HG03432 (cell line): ENCODE measurements at regions not wholly inside any gene's neighbourhood (a gene's known extent, or its start where the extent isn't known, plus 50 kb on each side); places are given as distances from the start of the nearest gene placed in this dataset.
"Not testable (repeated sequence)": the region's sequence is repeated elsewhere in the genome, so short reads cannot be mapped to it uniquely, and the experiment has no call there.

ENCODE experiments used
- ATAC-seq: cut with Tn5 transposase; IDR thresholded peaks from one replicate; pipeline ENCODE4 v1.9.1; 2021; ENCODE audit warnings: mild to moderate bottlenecking, moderate library complexity; ENCODE audit not compliant: unreplicated experiment

- ATAC-seq = no peak
Observed at GRCh38 chr21:34219334-34220060, 144.3 kb upstream of the KCNE2 start.

GRCh38 chr21:34220556-34221195, 143.1 kb upstream of the KCNE2 start:
- ATAC-seq = no peak

- ATAC-seq = no peak
Observed at GRCh38 chr21:34221331-34222030, 142.3 kb upstream of the KCNE2 start.

GRCh38 chr21:34222031-34222335, 141.8 kb upstream of the KCNE2 start:
- ATAC-seq = no peak

GRCh38 chr21:34223376-34223775, 140.4 kb upstream of the KCNE2 start:
- no peak for ATAC-seq

GRCh38 chr21:34227386-34227852, 136.4 kb upstream of the KCNE2 start:
- no peak for ATAC-seq

GRCh38 chr21:34228792-34229191, 135.0 kb upstream of the KCNE2 start:
- no peak for ATAC-seq

GRCh38 chr21:34229353-34229752, 134.5 kb upstream of the KCNE2 start:
- ATAC-seq = no peak

GRCh38 chr21:34233741-34234140, 130.1 kb upstream of the KCNE2 start:
- ATAC-seq = not testable (repeated sequence)

- ATAC-seq = no peak
Observed at GRCh38 chr21:34235514-34235913, 128.3 kb upstream of the KCNE2 start.

- no peak for ATAC-seq
Observed at GRCh38 chr21:34242973-34243372, 120.8 kb upstream of the KCNE2 start.

GRCh38 chr21:34243562-34243961, 120.2 kb upstream of the KCNE2 start:
- no peak for ATAC-seq

- ATAC-seq = no peak
Observed at GRCh38 chr21:34252751-34253150, 111.1 kb upstream of the KCNE2 start.

- ATAC-seq = no peak
Observed at GRCh38 chr21:34255073-34255472, 108.7 kb upstream of the KCNE2 start.

GRCh38 chr21:34260277-34261008, 103.4 kb upstream of the KCNE2 start:
- no peak for ATAC-seq

- no peak for ATAC-seq
Observed at GRCh38 chr21:34261841-34262468, 101.9 kb upstream of the KCNE2 start.

- no peak for ATAC-seq
Observed at GRCh38 chr21:34262469-34262845, 101.3 kb upstream of the KCNE2 start.

- ATAC-seq = no peak
Observed at GRCh38 chr21:34263629-34264028, 100.2 kb upstream of the KCNE2 start.

- no peak for ATAC-seq
Observed at GRCh38 chr21:34266351-34266750, 97.5 kb upstream of the KCNE2 start.

GRCh38 chr21:34268493-34268892, 95.3 kb upstream of the KCNE2 start:
- no peak for ATAC-seq

- no peak for ATAC-seq
Observed at GRCh38 chr21:34270411-34270810, 93.4 kb upstream of the KCNE2 start.
